ENCODE measurements at regions not wholly inside any gene's neighbourhood (a gene's known extent, or its start where the extent isn't known, plus 50 kb on each side); places are given as distances from the start of the nearest gene placed in this dataset.

GRCh38 chr12:125861299-125862281, 796.4 kb downstream of the AACS start:
- no peak for TF ChIP-seq CTCF (IDR thresholded peaks at IDR 0.05)
- TF ChIP-seq POLR2AphosphoS5 (IDR thresholded peaks at IDR 0.05), result no peak

Data from prostate gland (tissue), 2 donors.